GM10266 (cell line): ENCODE measurements at regions not wholly inside any gene's neighbourhood (a gene's known extent, or its start where the extent isn't known, plus 50 kb on each side); places are given as distances from the start of the nearest gene placed in this dataset.

ENCODE experiments used
- DNase-seq: peaks from one replicate; pipeline ENCODE4 v3.0.0; 2012; ENCODE audit errors: extremely low spot score
- CTCF ChIP-seq: IDR thresholded peaks from 2 replicates; pipeline ENCODE4 v1.5.1; 2012; ENCODE audit warnings: mild to moderate bottlenecking, low read depth; ENCODE audit not compliant: control insufficient read depth, insufficient read depth; ENCODE audit errors: missing control alignments

GRCh38 chr4:188911199-188911598 lies 772.0 kb downstream of the TRIML1 start:
- TF ChIP-seq CTCF, result no peak
- DNase-seq, result no peak

GRCh38 chr4:188911707-188912106 lies 772.5 kb downstream of the TRIML1 start:
- no peak for TF ChIP-seq CTCF
- no peak for DNase-seq

GRCh38 chr4:188915175-188915574 lies 775.9 kb downstream of the TRIML1 start:
- no peak for DNase-seq
- no peak for TF ChIP-seq CTCF

- no peak for DNase-seq
- no peak for TF ChIP-seq CTCF
Observed at GRCh38 chr4:188918787-188919186, 779.5 kb downstream of the TRIML1 start.

GRCh38 chr4:188930822-188931221 lies 791.6 kb downstream of the TRIML1 start:
- no peak for DNase-seq
- TF ChIP-seq CTCF, result no peak

GRCh38 chr4:188934320-188934962 lies 795.2 kb downstream of the TRIML1 start:
- no peak for TF ChIP-seq CTCF
- DNase-seq, result no peak

- TF ChIP-seq CTCF, result no peak
- DNase-seq, result no peak
Observed at GRCh38 chr4:188941524-188942119, 802.4 kb downstream of the TRIML1 start.
